SIG-M5 treated with dmso at 0.1 percent for 504 hours (cell line): ENCODE measurements at regions not wholly inside any gene's neighbourhood (a gene's known extent, or its start where the extent isn't known, plus 50 kb on each side); places are given as distances from the start of the nearest gene placed in this dataset.
"Not testable (repeated sequence)": the region's sequence is repeated elsewhere in the genome, so short reads cannot be mapped to it uniquely, and the experiment has no call there.

ENCODE experiments used
- DNase-seq: peaks from one replicate; lab custom pipeline; 2025; ENCODE audit not compliant: unreplicated experiment; lab: John Stamatoyannopoulos, UW

DNA sequence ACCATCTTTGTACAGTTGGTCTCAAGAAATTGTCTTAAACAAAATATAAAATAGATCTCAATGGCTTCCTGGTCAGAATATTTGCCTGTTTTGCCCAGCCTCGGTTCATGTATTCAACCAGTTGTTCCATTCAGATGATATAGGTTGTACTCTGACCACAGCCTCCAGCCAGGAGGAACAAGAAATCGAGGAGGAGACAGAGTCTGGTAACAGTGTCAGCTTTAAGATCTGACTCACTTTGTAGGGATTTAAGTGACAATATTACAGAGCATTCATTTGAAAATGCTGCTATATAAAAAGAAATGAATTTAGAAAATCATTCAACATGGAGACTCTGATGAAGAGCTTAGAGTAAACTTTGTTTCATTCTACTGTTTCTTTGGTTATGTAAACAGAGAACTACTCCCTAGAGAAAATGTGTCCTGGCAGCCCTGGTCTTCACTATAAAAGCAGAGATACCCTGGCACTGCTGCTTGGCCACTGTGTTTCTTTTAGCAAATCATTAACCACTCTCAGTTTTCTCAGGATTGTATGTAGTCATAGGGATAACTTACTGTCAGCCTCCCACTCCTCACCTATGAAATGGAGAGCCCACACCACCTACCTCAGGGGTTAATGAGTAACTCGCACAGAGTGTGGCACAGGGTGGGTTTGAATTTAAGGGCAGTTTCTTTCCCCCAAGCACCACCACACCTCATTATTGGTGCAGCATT lies 53.5 kb downstream of the PAGE2 start:
- DNase-seq: no peak

- no peak for DNase-seq
These were observed 54.1 kb downstream of the PAGE2 start for GRCh38 chrX:55142919-55143310.

GRCh38 chrX:55143621-55144020 lies 54.8 kb downstream of the PAGE2 start:
- DNase-seq: no peak

DNA sequence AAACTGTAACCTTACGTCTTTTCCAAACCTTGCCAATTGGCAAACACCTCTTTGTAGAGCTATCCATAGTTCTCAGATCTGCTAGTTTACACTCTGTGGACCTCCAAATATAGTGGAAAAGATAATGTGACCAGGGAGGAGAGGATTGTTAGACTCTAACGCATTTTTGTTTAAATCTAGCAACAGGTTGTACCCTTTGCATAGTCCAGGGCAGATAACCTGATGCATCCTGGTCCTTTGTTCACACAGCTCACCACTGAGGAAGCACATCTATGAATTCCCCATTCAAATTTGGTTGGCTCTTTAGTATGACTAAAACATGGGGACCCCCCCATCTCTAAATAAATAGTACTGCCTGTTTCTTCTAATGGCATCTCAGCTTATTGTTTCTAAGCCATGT lies 55.9 kb downstream of the PAGE2 start:
- no peak for DNase-seq

- no peak for DNase-seq
These were observed 60.4 kb downstream of the PAGE2 start for GRCh38 chrX:55149242-55149641.

DNA sequence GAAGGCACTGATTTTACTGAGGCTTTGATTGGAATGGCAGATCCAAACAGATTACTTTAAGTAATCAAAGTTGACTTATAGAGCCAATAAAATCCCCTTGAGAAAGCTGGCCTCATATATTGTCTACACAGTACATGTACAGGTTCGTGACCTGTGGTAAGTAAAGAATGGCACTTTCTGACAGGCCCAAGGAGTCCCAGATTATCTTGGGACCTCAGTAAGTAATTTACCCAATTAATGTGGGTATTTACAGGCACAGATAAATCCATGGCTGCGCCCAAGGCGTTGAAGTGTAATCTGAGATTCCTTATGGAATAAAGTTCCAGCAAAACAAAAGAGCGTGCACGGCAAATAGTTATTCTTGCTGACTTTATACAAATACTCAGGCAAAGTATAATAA lies 62.4 kb downstream of the PAGE2 start:
- DNase-seq: no peak

- peak; percentile 41 for DNase-seq
These were observed 60.6 kb upstream of the PAGE5 start for GRCh38 chrX:55159551-55159950.

DNA sequence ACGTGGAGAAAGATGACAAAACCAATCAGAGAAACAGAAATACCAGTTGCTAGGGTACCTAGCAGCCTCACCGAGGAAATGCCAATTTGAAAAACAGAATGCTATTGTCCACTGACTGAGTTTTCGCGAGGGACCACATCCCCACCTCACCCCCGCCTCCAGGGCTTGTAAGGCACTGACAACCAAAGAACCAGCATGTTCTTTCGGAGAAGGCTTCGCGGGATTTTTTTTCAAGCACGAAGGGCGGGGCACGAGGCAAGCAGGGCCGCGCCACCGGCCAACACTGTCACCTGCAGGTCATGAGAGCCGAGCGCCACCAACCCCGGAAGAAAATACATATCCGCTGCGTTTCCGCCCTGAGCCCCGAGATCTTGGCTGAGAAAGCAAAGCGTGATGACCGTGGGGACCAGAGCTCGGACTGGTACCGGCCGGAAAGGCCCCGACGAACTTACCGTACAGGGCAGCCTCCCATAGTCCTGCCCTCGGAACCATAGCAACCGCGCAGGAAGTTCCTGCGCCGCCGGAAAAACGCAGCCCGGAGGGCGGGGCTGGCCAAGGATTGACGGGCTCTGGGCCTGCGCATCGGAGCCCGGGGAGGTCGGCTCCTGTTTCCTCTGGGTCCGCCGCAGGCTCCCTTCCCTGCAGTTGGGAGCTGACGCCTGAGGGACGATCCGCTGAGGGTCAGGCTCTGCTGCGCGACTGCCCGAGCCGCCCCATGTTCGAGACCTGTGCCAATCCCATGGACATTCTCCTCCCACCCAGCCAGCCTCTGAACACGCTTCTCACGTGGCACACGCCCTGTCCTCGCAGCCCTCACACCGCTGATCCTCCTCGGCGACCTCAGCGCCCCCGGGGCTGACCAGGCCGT lies 59.2 kb upstream of the PAGE5 start:
- peak; percentile 83 for DNase-seq

- DNase-seq: no peak
These were observed 58.6 kb upstream of the PAGE5 start for GRCh38 chrX:55161581-55161980.

- no peak for DNase-seq
These were observed 57.0 kb upstream of the PAGE5 start for GRCh38 chrX:55163171-55163570.

DNA sequence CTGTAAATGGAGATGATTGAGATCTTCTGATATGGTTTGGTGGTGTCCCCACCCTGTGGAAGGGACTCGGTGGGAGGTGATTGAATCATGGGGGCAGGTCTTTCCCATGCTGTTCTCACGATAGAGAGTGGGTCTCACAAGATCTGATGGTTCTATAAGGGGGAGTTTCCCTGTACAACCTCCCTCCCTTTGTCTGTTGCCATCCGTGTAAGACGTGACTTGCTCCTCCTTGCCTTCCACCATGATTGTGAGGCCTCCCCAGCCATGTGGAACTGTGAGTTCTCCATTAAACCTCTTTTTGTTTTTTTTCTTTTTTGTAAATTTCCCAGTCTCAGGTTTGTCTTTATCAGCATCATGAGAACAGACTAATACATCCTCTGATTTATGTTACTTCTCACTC lies 55.1 kb upstream of the PAGE5 start:
- not testable (repeated sequence) for DNase-seq

GRCh38 chrX:55167124-55167803 lies 52.9 kb upstream of the PAGE5 start:
- peak; percentile 0 for DNase-seq

DNA sequence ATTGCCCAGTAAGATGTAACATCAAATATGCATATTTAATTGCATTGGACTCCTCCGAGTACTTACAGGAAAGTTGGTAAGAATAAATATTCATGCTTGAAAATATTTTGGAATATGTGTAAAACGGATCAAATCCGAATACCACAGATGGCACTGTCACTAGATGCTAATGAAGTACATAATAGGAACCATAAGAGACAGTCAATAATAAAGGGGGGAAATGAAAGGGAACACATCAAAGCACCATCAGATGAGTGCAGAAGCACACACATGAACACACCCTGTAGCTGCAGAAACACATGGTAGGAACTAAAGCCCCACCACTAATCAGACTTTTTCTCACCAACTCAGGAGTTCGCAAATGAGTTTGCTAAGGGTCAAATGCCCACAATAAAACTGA lies 52.2 kb upstream of the PAGE5 start:
- DNase-seq: no peak

- DNase-seq: no peak
These were observed 50.4 kb upstream of the PAGE5 start for GRCh38 chrX:55169782-55170181.
